ENCODE measurements at regions not wholly inside any gene's neighbourhood (a gene's known extent, or its start where the extent isn't known, plus 50 kb on each side); places are given as distances from the start of the nearest gene placed in this dataset.

DNA sequence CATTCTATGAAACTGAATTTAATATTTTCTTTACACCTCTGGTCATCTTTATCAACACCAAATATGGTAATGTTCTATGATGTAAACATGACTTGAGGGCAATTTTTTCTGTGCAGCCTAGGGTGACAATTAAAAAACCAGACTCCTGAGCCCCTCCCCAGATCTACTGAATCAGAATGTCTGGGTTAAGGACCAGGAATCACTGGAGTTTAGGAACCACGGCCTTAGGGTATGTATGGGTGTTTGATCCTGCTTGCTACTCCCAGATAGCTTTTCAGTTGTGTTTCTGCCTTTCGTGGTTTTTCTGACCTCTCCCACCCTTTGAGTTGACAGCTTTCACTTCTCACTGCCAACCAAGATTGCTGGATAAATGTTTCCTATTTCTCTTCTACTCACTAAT, 332.2 kb downstream of the DHX15 start:
- TF ChIP-seq, protein P1, sequence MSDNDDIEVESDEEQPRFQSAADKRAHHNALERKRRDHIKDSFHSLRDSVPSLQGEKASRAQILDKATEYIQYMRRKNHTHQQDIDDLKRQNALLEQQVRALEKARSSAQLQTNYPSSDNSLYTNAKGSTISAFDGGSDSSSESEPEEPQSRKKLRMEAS (IDR thresholded peaks at IDR 0.05): no peak
- TF ChIP-seq, protein P2, sequence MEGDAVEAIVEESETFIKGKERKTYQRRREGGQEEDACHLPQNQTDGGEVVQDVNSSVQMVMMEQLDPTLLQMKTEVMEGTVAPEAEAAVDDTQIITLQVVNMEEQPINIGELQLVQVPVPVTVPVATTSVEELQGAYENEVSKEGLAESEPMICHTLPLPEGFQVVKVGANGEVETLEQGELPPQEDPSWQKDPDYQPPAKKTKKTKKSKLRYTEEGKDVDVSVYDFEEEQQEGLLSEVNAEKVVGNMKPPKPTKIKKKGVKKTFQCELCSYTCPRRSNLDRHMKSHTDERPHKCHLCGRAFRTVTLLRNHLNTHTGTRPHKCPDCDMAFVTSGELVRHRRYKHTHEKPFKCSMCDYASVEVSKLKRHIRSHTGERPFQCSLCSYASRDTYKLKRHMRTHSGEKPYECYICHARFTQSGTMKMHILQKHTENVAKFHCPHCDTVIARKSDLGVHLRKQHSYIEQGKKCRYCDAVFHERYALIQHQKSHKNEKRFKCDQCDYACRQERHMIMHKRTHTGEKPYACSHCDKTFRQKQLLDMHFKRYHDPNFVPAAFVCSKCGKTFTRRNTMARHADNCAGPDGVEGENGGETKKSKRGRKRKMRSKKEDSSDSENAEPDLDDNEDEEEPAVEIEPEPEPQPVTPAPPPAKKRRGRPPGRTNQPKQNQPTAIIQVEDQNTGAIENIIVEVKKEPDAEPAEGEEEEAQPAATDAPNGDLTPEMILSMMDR (IDR thresholded peaks at IDR 0.05; ENCODE audit: low read depth, low read length, missing input control): no peak
- TF ChIP-seq SP1 (IDR thresholded peaks at IDR 0.05) (no peak), YY1 (IDR thresholded peaks at IDR 0.05) (no peak), JUND (IDR thresholded peaks at IDR 0.05) (no peak), GABPA (IDR thresholded peaks at IDR 0.05 in 1 of 2, conservative IDR thresholded peaks at IDR 0.05 in 1 of 2) (no peak), TAF1 (conservative IDR thresholded peaks at IDR 0.05) (no peak), RXRA (IDR thresholded peaks at IDR 0.05) (no peak), FOXA1 (IDR thresholded peaks at IDR 0.05) (no peak), EGR1 (IDR thresholded peaks at IDR 0.05; ENCODE audit: low read depth in 2 of 2) (no peak), RAD21 (IDR thresholded peaks at IDR 0.05) (no peak)
- TF ChIP-seq, protein P3, sequence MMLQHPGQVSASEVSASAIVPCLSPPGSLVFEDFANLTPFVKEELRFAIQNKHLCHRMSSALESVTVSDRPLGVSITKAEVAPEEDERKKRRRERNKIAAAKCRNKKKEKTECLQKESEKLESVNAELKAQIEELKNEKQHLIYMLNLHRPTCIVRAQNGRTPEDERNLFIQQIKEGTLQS (IDR thresholded peaks at IDR 0.05): no peak
- TF ChIP-seq, protein P4, sequence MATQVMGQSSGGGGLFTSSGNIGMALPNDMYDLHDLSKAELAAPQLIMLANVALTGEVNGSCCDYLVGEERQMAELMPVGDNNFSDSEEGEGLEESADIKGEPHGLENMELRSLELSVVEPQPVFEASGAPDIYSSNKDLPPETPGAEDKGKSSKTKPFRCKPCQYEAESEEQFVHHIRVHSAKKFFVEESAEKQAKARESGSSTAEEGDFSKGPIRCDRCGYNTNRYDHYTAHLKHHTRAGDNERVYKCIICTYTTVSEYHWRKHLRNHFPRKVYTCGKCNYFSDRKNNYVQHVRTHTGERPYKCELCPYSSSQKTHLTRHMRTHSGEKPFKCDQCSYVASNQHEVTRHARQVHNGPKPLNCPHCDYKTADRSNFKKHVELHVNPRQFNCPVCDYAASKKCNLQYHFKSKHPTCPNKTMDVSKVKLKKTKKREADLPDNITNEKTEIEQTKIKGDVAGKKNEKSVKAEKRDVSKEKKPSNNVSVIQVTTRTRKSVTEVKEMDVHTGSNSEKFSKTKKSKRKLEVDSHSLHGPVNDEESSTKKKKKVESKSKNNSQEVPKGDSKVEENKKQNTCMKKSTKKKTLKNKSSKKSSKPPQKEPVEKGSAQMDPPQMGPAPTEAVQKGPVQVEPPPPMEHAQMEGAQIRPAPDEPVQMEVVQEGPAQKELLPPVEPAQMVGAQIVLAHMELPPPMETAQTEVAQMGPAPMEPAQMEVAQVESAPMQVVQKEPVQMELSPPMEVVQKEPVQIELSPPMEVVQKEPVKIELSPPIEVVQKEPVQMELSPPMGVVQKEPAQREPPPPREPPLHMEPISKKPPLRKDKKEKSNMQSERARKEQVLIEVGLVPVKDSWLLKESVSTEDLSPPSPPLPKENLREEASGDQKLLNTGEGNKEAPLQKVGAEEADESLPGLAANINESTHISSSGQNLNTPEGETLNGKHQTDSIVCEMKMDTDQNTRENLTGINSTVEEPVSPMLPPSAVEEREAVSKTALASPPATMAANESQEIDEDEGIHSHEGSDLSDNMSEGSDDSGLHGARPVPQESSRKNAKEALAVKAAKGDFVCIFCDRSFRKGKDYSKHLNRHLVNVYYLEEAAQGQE (IDR thresholded peaks at IDR 0.05): no peak
- TF ChIP-seq, protein P5, sequence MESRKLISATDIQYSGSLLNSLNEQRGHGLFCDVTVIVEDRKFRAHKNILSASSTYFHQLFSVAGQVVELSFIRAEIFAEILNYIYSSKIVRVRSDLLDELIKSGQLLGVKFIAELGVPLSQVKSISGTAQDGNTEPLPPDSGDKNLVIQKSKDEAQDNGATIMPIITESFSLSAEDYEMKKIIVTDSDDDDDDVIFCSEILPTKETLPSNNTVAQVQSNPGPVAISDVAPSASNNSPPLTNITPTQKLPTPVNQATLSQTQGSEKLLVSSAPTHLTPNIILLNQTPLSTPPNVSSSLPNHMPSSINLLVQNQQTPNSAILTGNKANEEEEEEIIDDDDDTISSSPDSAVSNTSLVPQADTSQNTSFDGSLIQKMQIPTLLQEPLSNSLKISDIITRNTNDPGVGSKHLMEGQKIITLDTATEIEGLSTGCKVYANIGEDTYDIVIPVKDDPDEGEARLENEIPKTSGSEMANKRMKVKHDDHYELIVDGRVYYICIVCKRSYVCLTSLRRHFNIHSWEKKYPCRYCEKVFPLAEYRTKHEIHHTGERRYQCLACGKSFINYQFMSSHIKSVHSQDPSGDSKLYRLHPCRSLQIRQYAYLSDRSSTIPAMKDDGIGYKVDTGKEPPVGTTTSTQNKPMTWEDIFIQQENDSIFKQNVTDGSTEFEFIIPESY (IDR thresholded peaks at IDR 0.05): no peak
